ENCODE measurements at regions not wholly inside any gene's neighbourhood (a gene's known extent, or its start where the extent isn't known, plus 50 kb on each side); places are given as distances from the start of the nearest gene placed in this dataset.

GRCh38 chr3:130811557-130811956 is 64.9 kb upstream of the PIK3R4 start:
- TF ChIP-seq CTCF (IDR thresholded peaks at IDR 0.05; ENCODE audit: insufficient read depth, low read depth, low read length) (no peak), EZH2 (IDR thresholded peaks at IDR 0.05; ENCODE audit: insufficient read depth, low read length) (no peak)

Data from astrocyte (in vitro differentiated cells and primary cell).